NT2/D1 (cell line): ENCODE measurements at regions not wholly inside any gene's neighbourhood (a gene's known extent, or its start where the extent isn't known, plus 50 kb on each side); places are given as distances from the start of the nearest gene placed in this dataset.

Experiments
- SUZ12 ChIP-seq: IDR thresholded peaks from 2 replicates; pipeline ENCODE4 v1.6.1; 2011; ENCODE audit not compliant: insufficient read length, insufficient read depth; ENCODE audit errors: extremely low read depth
- YY1 ChIP-seq: IDR thresholded peaks from 2 replicates; pipeline ENCODE4 v1.6.1; 2011; ENCODE audit not compliant: insufficient read length, insufficient read depth
- ZNF274 ChIP-seq: IDR thresholded peaks from 2 replicates; pipeline ENCODE4 v1.6.1; 2011; ENCODE audit warnings: mild to moderate bottlenecking, low read depth, low read length

- TF ChIP-seq YY1 (no peak), SUZ12 (no peak), ZNF274 (no peak)
Measured at GRCh38 chr2:180258579-180258978, 251.5 kb upstream of the CWC22 start.
